ENCODE measurements at regions not wholly inside any gene's neighbourhood (a gene's known extent, or its start where the extent isn't known, plus 50 kb on each side); places are given as distances from the start of the nearest gene placed in this dataset.

DNA sequence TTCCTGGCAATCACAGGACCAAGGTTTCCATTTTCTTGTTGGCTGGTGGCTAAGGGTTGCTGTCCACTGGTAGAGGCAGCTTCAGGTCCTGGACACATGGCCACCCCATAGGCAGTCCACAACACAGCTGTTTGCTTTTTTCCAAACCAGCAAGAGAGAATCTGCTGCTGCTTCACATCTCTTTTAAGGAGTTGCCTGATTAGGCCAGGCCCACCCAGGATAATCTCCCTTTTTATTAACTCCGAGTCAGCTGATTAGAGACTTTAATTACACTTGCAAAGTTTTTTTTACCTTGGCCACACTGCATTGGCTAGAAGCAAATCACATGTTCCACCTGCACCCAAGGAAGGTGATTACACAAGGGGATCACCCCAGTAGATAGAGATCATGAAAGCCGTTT lies 106.6 kb upstream of the IRX6 start:
- TF ChIP-seq, protein P1, sequence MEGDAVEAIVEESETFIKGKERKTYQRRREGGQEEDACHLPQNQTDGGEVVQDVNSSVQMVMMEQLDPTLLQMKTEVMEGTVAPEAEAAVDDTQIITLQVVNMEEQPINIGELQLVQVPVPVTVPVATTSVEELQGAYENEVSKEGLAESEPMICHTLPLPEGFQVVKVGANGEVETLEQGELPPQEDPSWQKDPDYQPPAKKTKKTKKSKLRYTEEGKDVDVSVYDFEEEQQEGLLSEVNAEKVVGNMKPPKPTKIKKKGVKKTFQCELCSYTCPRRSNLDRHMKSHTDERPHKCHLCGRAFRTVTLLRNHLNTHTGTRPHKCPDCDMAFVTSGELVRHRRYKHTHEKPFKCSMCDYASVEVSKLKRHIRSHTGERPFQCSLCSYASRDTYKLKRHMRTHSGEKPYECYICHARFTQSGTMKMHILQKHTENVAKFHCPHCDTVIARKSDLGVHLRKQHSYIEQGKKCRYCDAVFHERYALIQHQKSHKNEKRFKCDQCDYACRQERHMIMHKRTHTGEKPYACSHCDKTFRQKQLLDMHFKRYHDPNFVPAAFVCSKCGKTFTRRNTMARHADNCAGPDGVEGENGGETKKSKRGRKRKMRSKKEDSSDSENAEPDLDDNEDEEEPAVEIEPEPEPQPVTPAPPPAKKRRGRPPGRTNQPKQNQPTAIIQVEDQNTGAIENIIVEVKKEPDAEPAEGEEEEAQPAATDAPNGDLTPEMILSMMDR (conservative IDR thresholded peaks at IDR 0.05; ENCODE audit: low read depth in 2 of 2), result no peak
- TF ChIP-seq, protein P2, sequence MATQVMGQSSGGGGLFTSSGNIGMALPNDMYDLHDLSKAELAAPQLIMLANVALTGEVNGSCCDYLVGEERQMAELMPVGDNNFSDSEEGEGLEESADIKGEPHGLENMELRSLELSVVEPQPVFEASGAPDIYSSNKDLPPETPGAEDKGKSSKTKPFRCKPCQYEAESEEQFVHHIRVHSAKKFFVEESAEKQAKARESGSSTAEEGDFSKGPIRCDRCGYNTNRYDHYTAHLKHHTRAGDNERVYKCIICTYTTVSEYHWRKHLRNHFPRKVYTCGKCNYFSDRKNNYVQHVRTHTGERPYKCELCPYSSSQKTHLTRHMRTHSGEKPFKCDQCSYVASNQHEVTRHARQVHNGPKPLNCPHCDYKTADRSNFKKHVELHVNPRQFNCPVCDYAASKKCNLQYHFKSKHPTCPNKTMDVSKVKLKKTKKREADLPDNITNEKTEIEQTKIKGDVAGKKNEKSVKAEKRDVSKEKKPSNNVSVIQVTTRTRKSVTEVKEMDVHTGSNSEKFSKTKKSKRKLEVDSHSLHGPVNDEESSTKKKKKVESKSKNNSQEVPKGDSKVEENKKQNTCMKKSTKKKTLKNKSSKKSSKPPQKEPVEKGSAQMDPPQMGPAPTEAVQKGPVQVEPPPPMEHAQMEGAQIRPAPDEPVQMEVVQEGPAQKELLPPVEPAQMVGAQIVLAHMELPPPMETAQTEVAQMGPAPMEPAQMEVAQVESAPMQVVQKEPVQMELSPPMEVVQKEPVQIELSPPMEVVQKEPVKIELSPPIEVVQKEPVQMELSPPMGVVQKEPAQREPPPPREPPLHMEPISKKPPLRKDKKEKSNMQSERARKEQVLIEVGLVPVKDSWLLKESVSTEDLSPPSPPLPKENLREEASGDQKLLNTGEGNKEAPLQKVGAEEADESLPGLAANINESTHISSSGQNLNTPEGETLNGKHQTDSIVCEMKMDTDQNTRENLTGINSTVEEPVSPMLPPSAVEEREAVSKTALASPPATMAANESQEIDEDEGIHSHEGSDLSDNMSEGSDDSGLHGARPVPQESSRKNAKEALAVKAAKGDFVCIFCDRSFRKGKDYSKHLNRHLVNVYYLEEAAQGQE (IDR thresholded peaks at IDR 0.05; ENCODE audit: unreplicated experiment), result no peak
- TF ChIP-seq EZH2phosphoT487 (IDR thresholded peaks at IDR 0.05; ENCODE audit: unreplicated experiment) (no peak), POLR2AphosphoS5 (IDR thresholded peaks at IDR 0.05; ENCODE audit: low read depth) (no peak)
